IPS-18a (cell line): ENCODE measurements at regions not wholly inside any gene's neighbourhood (a gene's known extent, or its start where the extent isn't known, plus 50 kb on each side); places are given as distances from the start of the nearest gene placed in this dataset.

Experiments used
- H3K27ac ChIP-seq: one replicate; pipeline ENCODE4 v1.5.1; 2013; ENCODE audit warnings: low read length
- H3K27me3 ChIP-seq: one replicate; pipeline ENCODE4 v1.6.1; 2013; ENCODE audit warnings: mild to moderate bottlenecking, low read length; ENCODE audit not compliant: control insufficient read depth, insufficient read depth
- H3K36me3 ChIP-seq: one replicate; pipeline ENCODE4 v1.6.1; 2013; ENCODE audit warnings: low read depth, low read length; ENCODE audit not compliant: control insufficient read depth
- H3K4me1 ChIP-seq: one replicate; pipeline ENCODE4 v1.6.1; 2013; ENCODE audit warnings: low read depth, low read length; ENCODE audit not compliant: control insufficient read depth
- H3K4me3 ChIP-seq: one replicate; pipeline ENCODE4 v1.5.1; 2013; ENCODE audit warnings: low read length
- H3K9ac ChIP-seq: one replicate; pipeline ENCODE4 v1.6.1; 2013; ENCODE audit warnings: mild to moderate bottlenecking, low read length, moderate library complexity
- H3K9me3 ChIP-seq: one replicate; pipeline ENCODE4 v1.6.1; 2013; ENCODE audit warnings: low read depth, low read length; ENCODE audit not compliant: control insufficient read depth

DNA sequence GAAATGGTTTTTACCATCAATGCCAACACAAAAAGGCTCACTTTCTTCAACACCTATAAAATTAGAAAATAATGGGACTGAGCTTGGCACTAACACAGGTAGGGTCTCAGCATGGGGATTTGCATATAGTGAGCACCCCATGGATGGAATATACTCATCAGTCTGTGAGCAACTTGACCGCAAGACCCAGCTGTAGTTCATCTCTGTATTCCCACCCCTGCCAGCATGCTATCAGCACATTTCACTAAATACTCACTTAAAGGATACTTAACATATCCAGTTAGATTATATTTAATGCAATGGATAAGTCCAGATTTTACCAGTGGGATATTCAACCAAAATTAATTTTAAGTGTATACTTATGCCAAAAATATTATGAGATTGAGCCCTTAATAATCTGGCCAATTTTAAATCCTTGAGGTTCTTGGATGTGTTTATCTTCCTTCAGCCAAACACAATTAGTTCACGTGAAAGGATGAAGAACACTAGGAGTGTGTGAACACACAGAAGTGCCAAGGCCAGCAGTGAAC is 66.7 kb downstream of the C16orf95 start:
- peaks cover 3% of the 10 kb centered on the region for H3K4me1 ChIP-seq
- no peak overlapping the region for H3K4me3 ChIP-seq
- H3K9ac ChIP-seq, result no peak overlapping the region
- H3K27ac ChIP-seq, result no peak overlapping the region
- no peaks in the 10 kb centered on the region for H3K36me3 ChIP-seq
- H3K9me3 ChIP-seq, result no peaks in the 10 kb centered on the region
- no peaks in the 10 kb centered on the region for H3K27me3 ChIP-seq

DNA sequence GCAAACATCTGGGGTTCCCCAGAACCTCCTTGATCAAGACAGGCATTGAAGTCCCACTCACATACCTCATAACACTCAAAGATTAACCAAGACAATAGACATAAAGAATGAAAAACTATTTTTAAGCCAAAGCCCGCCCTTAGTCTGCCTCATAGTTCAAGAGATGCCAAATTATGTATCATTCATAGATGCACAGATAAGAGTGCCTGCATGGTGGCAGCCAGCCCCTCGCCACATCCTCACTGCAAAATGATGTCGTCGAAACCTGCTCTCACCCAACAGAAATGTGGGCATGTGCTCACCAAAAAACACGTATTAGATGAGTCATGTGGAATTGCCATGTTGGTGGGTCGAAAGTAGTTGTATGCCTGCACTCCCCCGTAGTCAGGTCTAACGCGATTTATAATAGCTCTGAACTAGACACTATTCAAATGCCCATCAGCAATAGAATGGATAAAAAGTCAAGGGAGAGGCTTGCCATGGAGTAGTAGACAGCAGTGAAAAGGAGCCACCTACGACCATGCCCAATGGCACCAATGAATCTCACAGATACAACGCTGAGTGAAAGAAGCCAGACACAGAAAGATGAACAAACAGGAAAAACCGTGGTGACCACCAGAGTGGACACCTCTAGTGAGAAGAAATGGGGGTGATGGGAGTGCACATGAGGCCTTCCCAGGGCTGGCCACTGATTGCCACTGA is 64.8 kb downstream of the C16orf95 start:
- Histone ChIP-seq H3K36me3 (no peaks in the 10 kb centered on the region), H3K27me3 (no peaks in the 10 kb centered on the region), H3K4me1 (no peaks in the 10 kb centered on the region)

More for the DNA sequence above, 64.8 kb downstream of the C16orf95 start:
- Histone ChIP-seq H3K9ac (no peak overlapping the region), H3K4me3 (no peak overlapping the region), H3K27ac (no peak overlapping the region), H3K9me3 (no peaks in the 10 kb centered on the region)
